ENCODE measurements at regions not wholly inside any gene's neighbourhood (a gene's known extent, or its start where the extent isn't known, plus 50 kb on each side); places are given as distances from the start of the nearest gene placed in this dataset.

DNA sequence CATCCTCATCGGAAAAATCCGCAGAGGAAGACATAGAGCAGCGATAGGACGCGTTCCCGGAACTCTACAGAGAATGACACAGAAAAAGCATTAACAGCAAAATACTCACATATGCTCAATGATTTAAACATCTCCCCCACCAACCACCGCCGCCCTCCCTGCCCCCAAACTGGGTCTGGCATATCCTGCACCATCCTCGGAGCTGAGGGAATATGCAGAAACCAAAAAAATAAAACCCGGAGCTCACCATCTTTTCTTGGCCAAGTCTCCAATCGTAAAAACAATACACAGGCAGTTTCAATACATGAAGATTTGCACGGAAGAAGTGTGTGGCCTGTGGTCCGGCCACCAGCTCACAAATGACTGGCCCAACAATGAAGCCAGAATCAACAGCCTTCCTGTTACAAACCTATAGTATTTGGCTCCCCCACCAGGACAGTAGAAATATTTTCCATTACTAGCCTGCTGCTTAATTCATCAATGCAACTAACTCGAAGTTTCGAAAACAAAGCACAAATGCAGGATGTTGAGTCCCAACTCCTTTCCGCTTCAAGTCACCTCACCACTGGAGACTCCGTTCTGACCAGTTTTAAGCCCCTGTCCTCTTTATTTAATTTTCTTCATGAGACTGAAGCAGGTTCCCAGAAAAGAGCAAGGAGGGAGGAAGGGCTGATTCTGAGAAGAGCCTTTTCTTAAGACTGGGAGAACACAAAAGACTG is 103.2 kb upstream of the BEND6 start:
- peak overlapping the region; percentile 70 for H3K4me3 Mint-ChIP-seq
- H3K9me3 Mint-ChIP-seq (ENCODE audit: insufficient read depth): no peaks in the 10 kb centered on the region
- H3K4me3 ChIP-seq (ENCODE audit: control extremely low read depth in 1 of 5, extremely low read depth in 1 of 5, insufficient read depth in 1 of 5, low read depth in 2 of 5, low read length in 4 of 5): peak overlapping the region in 3 of 5 experiments; percentile 12 to 33 (median 15)
- peaks cover 53% of the 10 kb centered on the region for H3K27me3 Mint-ChIP-seq
- H3K4me1 Mint-ChIP-seq: peaks cover 21% of the 10 kb centered on the region
- no peak overlapping the region for H3K27ac Mint-ChIP-seq
- peak; percentile 43 for ATAC-seq (ENCODE audit: low read depth)
- H4K20me1 ChIP-seq (ENCODE audit: control insufficient read depth, insufficient read depth, low read length, poor library complexity, severe bottlenecking): no peaks in the 10 kb centered on the region
- CTCF ChIA-PET: interaction anchor here (0.6 to 1.5 kb wide), 5 partner anchors 9 to 143 kb away, joined by 3 read pairs; no protein-coding TSS in a partner anchor
- H3K9ac ChIP-seq (ENCODE audit: low read length): peak overlapping the region; percentile 31
- H3K79me2 ChIP-seq (ENCODE audit: control insufficient read depth, insufficient read depth, low read length): no peaks in the 10 kb centered on the region
- peaks cover 0 to 34% (median 15%) of the 10 kb centered on the region in 4 experiments for H3K27me3 ChIP-seq (replicated peaks in 1 of 4; ENCODE audit: control extremely low read depth in 1 of 4, control insufficient read depth in 3 of 4, insufficient read depth in 4 of 4, low read length in 3 of 4)
- POLR2A ChIA-PET: no interaction called here
- DNase-seq: peak; percentile 30
- no peak overlapping the region for H3K27ac ChIP-seq (ENCODE audit: low read length in 2 of 2)
- peak overlapping the region; percentile 60 for H3K4me2 ChIP-seq (replicated peaks; ENCODE audit: low read depth, low read length, poor library complexity, severe bottlenecking)
- H3K4me1 ChIP-seq (ENCODE audit: control insufficient read depth in 2 of 2, insufficient read depth in 2 of 2, low read length in 2 of 2): peaks cover 15% of the 10 kb centered on the region in 2 donors
- no peaks in the 10 kb centered on the region for H3K9me3 ChIP-seq (ENCODE audit: control extremely low read depth in 1 of 3, control insufficient read depth in 2 of 3, insufficient read depth in 1 of 3, low read length in 2 of 3)
- H3K36me3 ChIP-seq (replicated peaks in 1 of 2; ENCODE audit: control extremely low read depth in 1 of 2, control insufficient read depth in 1 of 2, extremely low read depth in 1 of 2, insufficient read depth in 2 of 2, low read length in 1 of 2): no peaks in the 10 kb centered on the region
- TF ChIP-seq, protein P1, sequence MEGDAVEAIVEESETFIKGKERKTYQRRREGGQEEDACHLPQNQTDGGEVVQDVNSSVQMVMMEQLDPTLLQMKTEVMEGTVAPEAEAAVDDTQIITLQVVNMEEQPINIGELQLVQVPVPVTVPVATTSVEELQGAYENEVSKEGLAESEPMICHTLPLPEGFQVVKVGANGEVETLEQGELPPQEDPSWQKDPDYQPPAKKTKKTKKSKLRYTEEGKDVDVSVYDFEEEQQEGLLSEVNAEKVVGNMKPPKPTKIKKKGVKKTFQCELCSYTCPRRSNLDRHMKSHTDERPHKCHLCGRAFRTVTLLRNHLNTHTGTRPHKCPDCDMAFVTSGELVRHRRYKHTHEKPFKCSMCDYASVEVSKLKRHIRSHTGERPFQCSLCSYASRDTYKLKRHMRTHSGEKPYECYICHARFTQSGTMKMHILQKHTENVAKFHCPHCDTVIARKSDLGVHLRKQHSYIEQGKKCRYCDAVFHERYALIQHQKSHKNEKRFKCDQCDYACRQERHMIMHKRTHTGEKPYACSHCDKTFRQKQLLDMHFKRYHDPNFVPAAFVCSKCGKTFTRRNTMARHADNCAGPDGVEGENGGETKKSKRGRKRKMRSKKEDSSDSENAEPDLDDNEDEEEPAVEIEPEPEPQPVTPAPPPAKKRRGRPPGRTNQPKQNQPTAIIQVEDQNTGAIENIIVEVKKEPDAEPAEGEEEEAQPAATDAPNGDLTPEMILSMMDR (IDR thresholded peaks at IDR 0.05): peak; percentile 34
- no peak for TF ChIP-seq EZH2 (IDR thresholded peaks at IDR 0.05; ENCODE audit: borderline replicate concordance, insufficient read depth, low read depth, low read length, poor library complexity, severe bottlenecking)
- intact Hi-C loops (cut with micrococcal nuclease): no loop called here
- 4% methylated on average over 15 of the region's 17 CpGs for WGBS (ENCODE audit: insufficient coverage)
- H2AFZ ChIP-seq (ENCODE audit: insufficient read depth, low read depth, low read length, poor library complexity, severe bottlenecking): peak overlapping the region; percentile 65

DNA sequence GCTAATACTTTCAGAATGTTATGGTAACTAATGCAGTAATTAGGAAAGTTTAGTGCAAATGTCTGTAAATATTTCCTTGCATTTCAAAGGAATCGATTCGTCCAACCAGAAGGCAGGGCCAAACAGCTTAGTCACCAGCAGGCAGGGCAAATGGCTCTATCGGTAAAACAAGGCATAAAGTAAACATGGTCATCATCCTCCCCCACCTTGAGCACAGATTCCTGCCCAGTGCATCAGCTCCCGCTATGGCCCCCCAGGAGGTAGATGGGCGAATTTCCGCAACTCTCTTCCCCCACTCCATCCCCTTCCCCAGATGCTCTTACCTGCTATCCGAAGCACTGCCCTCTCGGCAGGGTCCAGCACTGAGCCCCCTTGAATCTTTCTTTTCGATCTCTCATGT is 103.8 kb upstream of the BEND6 start:
- DNase-seq: no peak
- 3% methylated on average over 9 of the region's 9 CpGs for WGBS (ENCODE audit: insufficient coverage)
- no peak for ATAC-seq (ENCODE audit: low read depth)
- Histone ChIP-seq H3K79me2 (ENCODE audit: control insufficient read depth, insufficient read depth, low read length) (no peaks in the 10 kb centered on the region), H3K9ac (ENCODE audit: low read length) (peak overlapping the region; percentile 31), H3K4me2 (replicated peaks; ENCODE audit: low read depth, low read length, poor library complexity, severe bottlenecking) (peak overlapping the region; percentile 60), H3K9me3 (ENCODE audit: control extremely low read depth in 1 of 3, control insufficient read depth in 2 of 3, insufficient read depth in 1 of 3, low read length in 2 of 3) (no peaks in the 10 kb centered on the region), H4K20me1 (ENCODE audit: control insufficient read depth, insufficient read depth, low read length, poor library complexity, severe bottlenecking) (no peaks in the 10 kb centered on the region), H3K27ac (ENCODE audit: low read length in 2 of 2) (no peak overlapping the region), H3K36me3 (replicated peaks in 1 of 2; ENCODE audit: control extremely low read depth in 1 of 2, control insufficient read depth in 1 of 2, extremely low read depth in 1 of 2, insufficient read depth in 2 of 2, low read length in 1 of 2) (no peaks in the 10 kb centered on the region), H3K27me3 (replicated peaks in 1 of 4; ENCODE audit: control extremely low read depth in 1 of 4, control insufficient read depth in 3 of 4, insufficient read depth in 4 of 4, low read length in 3 of 4) (peaks cover 0 to 34% (median 15%) of the 10 kb centered on the region in 4 experiments), H3K4me3 (ENCODE audit: control extremely low read depth in 1 of 5, extremely low read depth in 1 of 5, insufficient read depth in 1 of 5, low read depth in 2 of 5, low read length in 4 of 5) (peak overlapping the region in 1 of 5 experiments; percentile 33), H2AFZ (ENCODE audit: insufficient read depth, low read depth, low read length, poor library complexity, severe bottlenecking) (peak overlapping the region; percentile 65), H3K4me1 (ENCODE audit: control insufficient read depth in 2 of 2, insufficient read depth in 2 of 2, low read length in 2 of 2) (peaks cover 15% of the 10 kb centered on the region in 2 donors)
- Mint-ChIP-seq H3K9me3 (ENCODE audit: insufficient read depth) (no peaks in the 10 kb centered on the region), H3K27me3 (peaks cover 58% of the 10 kb centered on the region), H3K4me1 (peaks cover 21% of the 10 kb centered on the region), H3K27ac (no peak overlapping the region), H3K4me3 (peak overlapping the region; percentile 70)
- intact Hi-C loops (cut with micrococcal nuclease): no loop called here
- POLR2A ChIA-PET: no interaction called here
- CTCF ChIA-PET: interaction anchor here (0.6 to 1.5 kb wide), 5 partner anchors 9 to 143 kb away, joined by 3 read pairs; no protein-coding TSS in a partner anchor
- no peak for TF ChIP-seq EZH2 (IDR thresholded peaks at IDR 0.05; ENCODE audit: borderline replicate concordance, insufficient read depth, low read depth, low read length, poor library complexity, severe bottlenecking)

Measured in B cell (primary cell).